Sigmoid colon (tissue), 4 donors: ENCODE measurements at regions not wholly inside any gene's neighbourhood (a gene's known extent, or its start where the extent isn't known, plus 50 kb on each side); places are given as distances from the start of the nearest gene placed in this dataset.

Experiments
- CTCF ChIP-seq, 4 experiments: fragments of 450-650 bp in 3 of 4; fragments of 200-600 bp in 1 of 4; IDR thresholded peaks; one replicate each; pipeline ENCODE4 v1.5.1; 2016 to 2019; ENCODE audit warnings: antibody characterized with exemption in 4 of 4, mild to moderate bottlenecking in 3 of 4, moderate library complexity in 2 of 4
- EP300 ChIP-seq, 4 donors: sonication (generic); formaldehyde crosslinking; IDR thresholded peaks; one replicate each; pipeline ENCODE4 v1.6.1; 2017; ENCODE audit warnings: antibody characterized with exemption in 4 of 4
- POLR2A ChIP-seq, 2 donors: fragments of 450-650 bp; IDR thresholded peaks; one replicate each; pipeline ENCODE4 v1.6.1; 2016; ENCODE audit warnings: antibody characterized with exemption in 2 of 2, mild to moderate bottlenecking in 2 of 2, moderate library complexity in 2 of 2
- POLR2AphosphoS5 ChIP-seq, 4 donors: sonication (generic); formaldehyde crosslinking; IDR thresholded peaks; one replicate each; pipeline ENCODE4 v1.6.1; 2017; ENCODE audit warnings: antibody characterized with exemption in 4 of 4

DNA sequence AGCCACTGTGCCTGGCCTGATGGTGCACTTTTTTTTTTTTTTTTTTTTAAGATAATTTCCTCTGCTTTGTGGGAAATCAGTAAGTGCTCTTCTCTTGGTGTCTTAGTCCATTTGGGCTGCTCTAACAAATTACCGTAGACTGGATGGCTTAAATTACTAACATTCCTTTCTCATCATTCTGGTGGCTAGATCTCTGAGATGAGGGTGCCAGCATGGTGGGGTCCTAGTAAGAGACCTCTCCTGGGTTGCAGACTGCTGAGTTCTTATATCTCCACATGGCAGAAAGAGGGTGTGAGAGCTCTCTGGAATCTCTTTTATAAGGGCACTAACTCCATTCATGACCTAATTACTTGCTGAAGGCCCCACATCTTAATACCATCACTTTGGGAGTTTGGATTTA lies 133.9 kb upstream of the ANKRD55 start:
- TF ChIP-seq CTCF (IDR thresholded peaks at IDR 0.05) (no peak), POLR2A (IDR thresholded peaks at IDR 0.05) (no peak), POLR2AphosphoS5 (IDR thresholded peaks at IDR 0.05) (no peak), EP300 (IDR thresholded peaks at IDR 0.05) (no peak)
